ENCODE measurements at regions not wholly inside any gene's neighbourhood (a gene's known extent, or its start where the extent isn't known, plus 50 kb on each side); places are given as distances from the start of the nearest gene placed in this dataset.
"Not testable (repeated sequence)": the region's sequence is repeated elsewhere in the genome, so short reads cannot be mapped to it uniquely, and the experiment has no call there.

DNA sequence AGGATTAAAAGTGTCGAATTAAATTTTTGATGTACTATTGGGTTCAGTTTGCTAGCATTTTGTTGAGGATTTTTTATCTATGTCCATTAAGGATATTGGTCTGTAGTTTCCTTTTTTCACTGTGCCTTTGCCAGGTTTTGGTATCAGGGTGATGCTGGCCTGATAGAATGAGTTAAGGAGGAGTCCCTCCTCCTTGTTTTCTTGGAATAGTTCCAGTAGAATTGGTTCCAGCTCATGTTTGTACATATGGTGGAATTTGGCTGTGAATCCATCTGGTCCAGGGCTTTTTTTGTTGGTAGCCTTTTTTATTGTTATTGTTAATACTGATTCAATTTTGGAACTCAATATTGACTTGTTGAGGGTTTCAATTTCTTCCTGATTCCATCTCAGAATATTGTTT, 141.8 kb downstream of the SIM1 start:
- FAIRE-seq, result no peak

DNA sequence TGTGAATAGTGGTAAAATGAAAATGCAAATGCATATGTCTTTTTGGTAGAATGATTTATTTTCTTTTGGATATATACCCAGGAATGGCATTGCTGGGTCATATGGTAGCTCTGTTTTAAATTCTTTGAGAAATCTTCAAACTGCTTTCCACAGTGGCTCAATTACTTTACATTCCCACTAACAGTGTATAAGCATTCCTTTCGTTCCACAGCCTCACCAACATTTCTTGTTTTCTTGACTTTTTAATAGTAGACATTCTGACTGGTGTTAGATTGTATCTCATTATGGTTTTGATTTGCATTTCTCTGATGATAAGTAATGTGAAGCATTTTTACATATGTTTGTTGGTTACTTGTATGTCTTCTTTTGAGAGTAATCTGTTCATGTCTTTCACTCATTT, 144.0 kb downstream of the SIM1 start:
- FAIRE-seq, result peak; percentile 55

DNA sequence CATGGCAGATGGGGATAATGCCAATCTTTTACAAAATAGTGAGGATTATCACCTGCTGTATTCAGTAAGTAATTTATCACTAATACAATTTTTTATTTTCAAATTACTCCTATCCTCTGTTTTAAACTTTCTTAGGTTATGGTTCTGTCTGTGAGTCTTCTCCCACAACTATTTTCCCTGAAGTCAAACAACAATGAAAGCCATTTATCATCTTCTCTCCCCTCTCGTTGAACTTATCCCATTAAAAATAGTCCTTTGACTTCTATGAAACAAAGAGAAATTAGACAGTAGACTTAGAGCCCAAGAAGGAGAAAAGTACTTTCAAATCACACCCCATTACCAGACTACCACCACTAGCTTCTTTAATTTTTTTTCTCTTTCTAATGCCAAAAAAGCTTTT, 147.7 kb downstream of the SIM1 start:
- no peak for FAIRE-seq

DNA sequence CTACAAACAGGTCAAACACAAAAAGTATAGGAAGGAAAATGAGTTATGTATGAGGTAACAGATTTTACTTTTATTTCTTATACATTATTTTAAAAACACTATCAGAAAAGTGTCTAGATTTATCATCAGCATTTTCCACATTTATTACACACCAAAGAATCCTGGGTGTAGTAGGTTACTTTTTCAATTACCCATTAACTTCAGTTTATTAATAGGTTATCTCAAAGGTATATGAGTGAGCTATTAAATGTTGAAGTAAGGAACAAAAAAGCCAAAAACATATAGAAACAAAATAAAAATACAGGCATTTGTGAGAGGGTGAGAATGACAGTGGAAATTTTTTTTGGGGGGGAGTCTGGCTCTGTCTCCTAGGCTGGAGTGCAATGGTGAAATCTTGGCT, 150.5 kb downstream of the SIM1 start:
- FAIRE-seq, result no peak

DNA sequence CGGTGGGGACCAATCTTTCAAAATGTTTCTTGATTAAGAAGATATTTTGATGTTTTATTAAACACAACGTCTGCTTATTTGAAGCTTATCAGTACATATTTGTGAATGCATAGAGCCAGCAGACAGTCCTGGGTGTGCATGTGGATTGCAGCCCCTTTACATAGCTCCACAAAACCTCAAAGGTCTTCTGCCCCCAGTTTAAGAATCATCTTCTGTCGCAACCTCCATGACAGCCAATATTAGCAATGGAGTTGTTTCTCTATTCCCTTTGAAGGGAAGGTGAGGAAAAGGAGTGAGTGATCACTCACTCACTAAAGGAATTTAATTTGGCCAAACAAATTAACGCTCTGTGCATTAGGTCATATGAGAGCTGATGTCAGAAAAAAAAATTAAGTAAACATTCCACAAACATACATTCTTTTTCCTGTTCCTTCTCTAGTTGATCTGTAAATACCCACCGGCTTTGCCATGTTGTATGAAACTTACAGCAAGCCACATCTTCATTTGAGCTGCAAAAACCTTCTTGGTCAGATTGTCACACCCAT, 152.9 kb downstream of the SIM1 start:
- no peak for FAIRE-seq

DNA sequence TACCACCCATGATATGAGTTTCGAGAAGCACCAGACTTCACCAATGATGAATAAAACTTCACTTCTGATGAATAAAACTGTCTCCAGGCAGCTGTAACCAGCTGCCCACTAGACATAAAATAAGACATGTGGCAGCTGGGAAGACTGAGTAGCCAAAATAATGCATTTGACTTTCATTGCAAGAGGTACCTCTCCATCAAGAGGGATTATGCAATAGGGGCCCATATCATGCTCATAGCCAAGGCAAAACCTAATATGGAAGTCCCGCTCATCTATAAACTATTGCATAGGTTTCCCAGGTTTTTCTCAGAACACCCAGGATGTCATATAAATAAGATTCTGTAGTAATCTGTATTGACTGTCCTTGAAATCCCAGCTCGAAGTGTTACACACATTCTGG, 155.5 kb downstream of the SIM1 start:
- no peak for FAIRE-seq

DNA sequence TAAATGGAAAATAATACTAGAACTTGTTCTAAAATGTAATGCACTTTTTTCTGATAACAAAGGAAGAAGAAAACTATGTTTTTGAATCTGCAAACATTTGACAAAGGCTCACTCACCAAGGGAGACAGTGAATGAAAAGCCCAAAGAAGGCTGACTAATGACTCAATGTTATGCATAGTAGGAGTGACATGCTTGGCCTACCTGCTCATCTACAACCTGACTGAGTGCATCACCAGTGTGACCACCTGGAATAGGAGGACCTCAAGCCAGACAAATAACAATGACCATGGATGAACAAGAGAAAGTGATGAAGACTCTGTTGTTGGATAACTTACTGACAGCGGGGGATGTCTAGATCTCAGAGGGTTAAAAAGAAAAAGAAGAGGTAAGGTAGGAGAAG, 157.2 kb downstream of the SIM1 start:
- FAIRE-seq, result no peak

DNA sequence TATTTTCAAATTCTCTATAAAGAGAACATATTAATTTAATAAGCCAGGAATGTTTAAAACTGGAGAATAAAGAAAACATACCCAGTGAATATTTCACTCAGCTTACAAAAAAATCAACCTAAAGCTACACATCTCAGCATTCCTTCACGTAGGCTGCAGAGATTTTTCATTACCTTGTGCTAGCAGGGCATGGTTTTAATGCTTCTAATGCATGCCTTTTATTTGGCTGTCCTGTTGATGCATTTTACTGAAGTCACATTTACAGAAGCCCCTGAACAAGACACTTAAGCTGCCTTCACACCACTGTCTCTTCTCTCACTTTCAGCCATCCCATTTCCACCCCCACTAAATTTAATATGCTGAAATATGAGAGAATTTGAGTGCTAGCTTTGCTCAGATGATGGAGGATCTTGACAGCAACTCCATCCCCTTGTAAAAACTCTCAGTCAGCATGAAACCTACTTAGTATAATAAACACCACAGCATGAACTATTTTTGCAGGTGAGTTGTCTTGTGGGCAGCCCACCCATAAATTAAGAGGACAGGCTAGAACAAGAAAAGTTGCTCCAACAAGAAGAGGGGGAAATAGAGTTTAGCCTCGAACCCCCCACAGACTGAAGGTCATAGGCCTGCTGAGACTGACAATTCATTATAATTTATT, 159.4 kb downstream of the SIM1 start:
- FAIRE-seq, result no peak

DNA sequence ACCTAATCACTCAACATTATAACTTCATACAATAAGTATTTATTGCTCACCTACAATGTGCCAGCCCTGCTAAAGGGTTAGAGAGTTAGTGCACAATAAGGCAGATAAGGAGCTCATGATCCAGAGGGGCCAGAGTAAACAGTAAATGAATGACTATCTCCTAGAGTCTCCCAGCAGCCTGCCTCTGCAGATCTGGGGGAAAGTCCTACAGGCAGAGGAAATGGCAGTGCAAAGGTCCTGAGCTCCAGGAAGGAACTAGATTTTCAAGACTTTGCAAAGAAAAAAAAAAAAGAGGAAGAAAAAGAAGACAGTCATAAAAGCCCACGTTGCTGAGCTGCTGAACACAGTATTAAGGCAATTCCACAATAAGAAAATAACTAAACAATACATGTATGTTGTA, 160.1 kb downstream of the SIM1 start:
- no peak for FAIRE-seq

DNA sequence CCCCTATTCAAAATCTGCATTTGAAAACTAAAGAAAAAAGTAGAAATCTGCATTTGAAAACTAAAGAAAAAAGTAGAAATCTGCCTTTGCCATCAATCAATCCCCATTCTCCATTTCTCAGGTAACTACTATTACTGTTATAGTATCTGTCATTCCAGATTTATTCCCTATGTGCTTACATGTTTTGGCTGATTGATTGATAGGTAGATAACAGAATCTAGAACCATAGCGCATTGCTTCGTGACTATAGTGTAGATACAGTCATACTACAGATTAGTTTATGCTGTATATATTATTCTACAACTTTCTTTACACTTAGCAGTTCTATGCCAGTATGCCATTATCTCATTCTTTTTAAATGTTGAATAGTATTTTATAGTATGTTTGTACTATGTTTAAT, 163.0 kb downstream of the SIM1 start:
- no peak for FAIRE-seq

DNA sequence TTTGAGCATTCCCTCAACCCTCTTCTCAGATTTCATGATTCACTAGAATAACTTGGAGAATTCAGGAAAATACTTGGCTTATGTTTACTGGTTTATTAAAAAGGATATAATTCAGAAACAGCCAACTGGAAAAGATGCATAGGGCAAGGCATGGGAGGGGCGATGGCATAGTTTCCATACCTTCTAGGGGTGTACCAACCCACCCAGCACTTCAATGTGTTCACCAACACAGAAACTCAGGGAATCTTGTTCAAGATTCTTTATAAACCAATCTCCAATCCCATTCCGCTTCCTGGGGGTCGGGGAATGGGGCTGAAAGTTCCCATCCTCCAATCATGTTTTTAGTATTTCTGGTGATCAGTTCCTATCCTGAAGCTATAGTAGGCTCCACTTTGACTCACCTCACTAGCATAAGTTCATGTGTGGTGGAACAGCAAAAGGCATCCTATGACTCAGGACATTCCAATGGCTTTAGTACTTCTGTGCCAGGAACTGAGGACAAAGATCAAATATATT, 164.4 kb downstream of the SIM1 start:
- FAIRE-seq, result no peak

DNA sequence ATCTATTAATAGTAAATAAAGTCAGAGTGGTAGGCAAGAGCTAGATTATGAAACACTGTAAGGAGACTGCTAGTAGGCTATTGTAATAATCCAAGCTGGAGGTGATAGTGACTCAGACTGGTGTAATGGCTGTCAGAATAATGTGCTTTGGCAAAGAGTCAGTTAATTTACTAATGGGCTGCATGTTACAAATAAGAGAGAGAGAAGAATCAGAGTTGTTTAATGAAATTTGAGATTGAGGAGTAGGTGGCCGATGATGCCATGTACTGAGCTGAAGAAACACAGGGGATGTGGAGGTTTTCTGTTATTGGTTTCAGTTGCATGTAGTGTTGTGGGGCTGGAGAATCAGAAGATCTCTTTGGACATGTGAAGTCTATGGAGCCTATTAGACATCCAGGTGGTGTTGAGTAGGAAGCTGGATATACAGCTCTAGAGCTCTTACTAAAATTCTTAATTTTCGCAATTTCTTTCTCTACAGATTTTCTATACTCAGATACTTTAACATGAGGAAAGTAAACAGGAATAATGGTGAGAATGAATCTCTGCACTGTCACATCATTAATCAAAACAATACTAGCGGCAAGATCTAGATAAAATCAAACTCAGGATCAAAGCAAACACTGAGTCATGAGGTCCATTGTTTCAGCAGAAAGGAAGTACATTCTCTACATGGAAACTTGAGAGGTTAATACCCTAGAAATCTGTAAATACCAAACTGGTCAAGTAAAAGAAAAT, 167.7 kb downstream of the SIM1 start:
- no peak for FAIRE-seq

DNA sequence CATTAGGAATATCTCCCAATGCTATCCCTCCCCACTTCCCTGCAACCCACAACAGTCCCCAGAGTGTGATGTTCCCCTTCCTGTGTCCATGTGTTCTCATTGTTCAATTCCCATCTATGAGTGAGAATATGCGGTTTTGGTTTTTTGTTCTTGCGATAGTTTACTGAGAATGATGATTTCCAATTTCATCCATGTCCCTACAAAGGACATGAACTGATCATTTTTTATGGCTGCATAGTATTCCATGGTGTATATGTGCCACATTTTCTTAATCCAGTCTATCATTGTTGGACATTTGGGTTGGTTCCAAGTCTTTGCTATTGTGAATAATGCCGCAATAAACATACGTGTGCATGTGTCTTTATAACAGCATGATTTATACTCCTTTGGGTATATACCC, 169.5 kb downstream of the SIM1 start:
- FAIRE-seq, result not testable (repeated sequence)

DNA sequence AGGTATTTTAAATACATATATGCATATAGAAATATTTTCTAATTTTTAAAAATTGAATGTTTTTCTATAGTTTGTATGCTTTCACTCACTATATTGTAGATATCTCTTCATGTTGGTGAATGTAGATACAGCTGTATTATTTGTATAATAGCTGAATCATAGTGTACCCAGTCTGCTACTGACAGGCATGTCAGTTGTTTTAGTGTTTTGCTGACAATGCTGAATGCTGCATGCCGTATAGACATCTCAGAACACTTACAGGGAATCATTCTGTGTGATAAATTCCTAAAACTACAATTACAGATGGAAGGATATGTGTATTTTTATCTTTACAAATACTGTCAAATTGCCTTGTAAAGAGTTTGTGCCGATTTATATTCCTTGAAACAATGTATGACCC, 175.4 kb downstream of the SIM1 start:
- no peak for FAIRE-seq

DNA sequence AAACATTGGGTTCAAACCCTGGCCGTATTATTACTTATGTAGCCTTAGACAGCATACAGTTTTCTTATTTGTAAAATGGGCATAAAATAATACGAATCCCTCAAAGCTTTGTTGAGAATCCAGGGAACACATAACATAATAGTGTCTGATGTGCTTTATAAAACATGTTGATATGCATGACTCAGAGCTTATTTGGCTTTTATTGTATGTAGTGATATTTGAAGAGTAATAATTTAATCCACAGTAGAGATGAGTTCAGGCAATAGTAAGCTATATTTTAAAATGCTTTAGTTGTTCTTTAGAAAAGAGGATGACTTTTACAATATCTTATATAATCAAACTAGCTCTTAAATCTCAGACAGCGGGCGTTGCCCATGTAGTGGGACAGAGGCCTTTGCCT, 176.4 kb downstream of the SIM1 start:
- FAIRE-seq, result no peak

DNA sequence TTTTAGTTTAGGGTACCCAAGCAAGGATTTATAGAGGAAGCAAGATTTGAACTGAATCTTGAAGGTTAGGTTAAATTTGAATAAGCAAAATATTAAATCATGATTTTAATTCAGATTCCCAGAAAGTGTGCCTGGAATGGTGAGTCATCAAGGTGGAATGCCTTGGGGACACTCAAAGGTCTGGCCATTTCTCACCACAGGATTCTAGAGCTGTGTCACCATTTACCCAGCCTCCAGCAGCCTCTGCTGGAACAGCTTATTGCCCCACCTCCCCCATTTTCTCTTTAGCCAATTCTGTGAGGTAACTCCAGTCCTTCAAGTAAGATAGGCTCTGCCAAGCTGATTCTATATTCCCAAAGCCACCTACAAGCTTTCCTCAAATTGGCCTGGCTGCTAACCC, 181.4 kb downstream of the SIM1 start:
- no peak for FAIRE-seq

DNA sequence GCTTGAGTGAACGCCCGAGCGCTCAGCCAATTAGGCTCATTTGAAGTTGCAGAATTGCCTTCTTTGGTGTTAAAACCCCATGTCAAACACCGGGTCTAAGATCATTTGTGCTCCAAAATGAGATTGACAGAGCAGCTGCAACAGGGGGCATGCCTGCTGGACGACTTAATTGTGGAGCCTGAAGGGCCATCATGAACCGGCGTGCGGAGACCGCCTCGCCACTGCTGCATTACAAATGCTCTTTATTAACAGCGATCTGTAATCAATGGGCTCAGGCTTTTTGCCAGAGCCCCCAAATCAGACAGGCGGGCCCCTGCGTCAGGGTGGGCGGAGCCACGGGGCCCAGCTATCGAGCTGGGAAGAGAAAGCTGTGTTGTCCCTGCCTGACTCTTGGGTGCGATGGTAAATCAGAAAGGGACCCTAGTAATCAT, 183.2 kb downstream of the SIM1 start:
- FAIRE-seq, result no peak

DNA sequence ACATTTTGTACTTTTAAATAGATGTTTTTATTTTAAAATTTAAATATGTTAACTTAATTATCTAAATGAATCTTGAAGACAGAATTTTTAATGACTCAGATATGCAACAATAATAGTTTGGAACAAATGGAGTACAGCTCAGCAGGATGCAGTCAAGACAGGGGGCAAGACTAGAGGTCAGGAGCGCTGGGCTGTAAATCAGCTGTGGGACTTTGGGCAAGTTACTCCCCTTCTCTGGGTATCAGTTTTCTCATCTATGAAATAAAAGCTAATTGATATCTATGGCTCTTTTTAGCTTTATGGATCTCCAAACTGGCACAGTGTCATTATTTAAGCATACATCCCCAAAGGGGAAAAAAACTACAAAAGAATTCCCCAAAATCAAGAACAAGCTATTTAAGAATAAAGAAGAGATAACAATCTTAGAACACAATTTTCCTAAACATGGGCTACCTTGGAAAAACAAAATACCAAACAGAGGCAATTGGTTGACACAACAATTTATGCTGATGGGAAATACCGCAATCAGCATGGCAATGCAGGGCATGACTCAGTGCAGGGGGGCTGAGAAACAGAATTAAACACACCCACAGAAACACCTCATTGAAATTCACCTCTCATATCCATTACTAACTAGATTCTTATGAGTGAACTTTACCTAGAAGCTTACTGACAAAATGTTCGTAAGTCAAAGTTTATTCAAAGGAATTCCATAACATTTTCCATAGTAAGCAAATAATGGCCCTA, 188.2 kb downstream of the SIM1 start:
- no peak for FAIRE-seq

DNA sequence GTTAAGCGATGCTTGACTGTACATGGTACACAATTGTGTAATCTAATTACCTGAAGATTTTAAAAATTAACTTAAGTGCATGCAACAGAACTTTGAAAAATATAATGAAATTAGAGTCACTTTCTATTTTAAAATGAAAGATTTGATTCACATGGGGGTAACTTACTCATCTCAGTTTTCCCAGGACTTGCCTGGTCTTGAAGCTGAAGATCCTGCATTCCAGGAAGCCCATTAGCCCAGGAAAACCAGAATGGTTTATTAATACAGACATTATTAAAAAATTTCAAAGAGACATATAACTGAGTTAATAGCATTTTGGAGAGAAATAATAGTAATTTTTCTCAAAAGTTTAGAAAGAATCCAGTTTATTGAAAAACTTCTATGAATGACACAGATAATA, 190.6 kb downstream of the SIM1 start:
- no peak for FAIRE-seq

DNA sequence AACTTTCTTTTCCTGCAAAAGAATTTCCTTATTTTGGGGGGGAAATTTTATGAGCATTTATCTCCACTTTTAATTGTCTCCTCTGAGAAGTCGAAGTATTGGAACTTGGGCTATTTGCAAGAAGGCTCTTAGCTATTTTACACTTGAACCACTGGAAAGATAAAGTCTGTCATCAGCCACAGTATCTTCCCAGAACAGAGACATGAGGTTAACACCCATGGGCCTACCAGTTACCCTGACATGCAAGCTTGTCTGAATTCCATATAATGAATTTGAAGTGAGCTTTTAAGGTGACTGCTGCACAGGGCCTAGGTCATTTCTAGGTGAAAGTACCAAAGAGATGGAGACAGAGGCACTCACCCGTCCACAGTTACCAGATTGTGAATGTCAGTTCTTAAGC, 193.1 kb downstream of the SIM1 start:
- FAIRE-seq, result no peak

DNA sequence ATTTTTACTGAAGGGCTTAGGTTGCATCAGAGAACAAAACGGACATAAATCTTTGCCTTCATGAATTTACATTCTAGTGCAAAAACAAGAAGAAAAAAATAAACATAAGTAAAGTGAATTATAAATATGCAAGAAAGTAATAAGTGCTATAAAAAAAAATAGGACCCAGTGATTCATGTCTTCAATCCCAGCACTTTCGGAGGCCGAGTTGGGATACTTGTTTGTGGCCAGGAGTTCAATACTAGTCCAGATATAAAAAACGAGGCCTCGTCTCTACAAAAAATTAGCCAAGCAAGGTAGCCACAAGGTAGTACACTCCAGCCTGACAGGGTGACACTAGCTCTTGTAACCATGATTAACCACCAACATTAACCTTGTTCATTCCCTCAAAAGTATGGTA, 193.5 kb downstream of the SIM1 start:
- FAIRE-seq, result no peak

DNA sequence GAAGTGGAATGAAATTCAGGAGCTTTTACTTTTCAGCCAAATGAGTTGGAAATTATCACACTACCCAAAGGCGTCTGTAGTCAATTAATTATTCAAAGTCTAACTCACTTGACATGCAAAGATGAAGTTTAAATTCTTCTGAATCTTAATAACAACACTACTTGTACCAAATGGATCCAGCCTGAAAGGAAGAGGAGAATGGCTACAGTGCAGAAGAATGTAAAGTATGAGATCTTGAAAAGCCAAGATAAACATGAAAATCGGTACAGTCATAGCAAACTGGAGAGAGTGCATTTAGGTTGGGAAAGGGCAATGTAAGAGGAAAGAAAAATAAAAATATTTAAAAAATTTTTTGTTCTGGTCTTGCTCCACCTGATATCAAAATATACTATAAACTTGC, 195.5 kb downstream of the SIM1 start:
- no peak for FAIRE-seq

DNA sequence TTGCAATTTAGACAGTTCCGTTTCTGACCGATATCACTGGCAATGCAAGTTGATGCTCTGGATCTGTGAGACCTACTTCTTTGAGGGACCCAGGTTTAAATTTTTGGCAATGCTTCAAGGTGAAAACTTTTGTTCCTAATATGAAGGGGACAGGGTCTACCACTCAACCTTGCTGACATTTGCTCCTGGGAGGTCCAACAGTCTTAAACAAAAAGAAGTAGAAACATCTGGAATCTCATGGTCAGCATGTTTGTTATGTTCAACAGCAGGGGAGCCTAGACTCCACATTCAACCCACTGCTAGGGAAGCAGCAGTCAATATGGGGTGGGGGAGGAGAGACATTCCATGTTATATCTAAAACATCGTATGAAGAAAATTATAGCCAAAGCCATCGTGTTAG, 196.4 kb downstream of the SIM1 start:
- no peak for FAIRE-seq

DNA sequence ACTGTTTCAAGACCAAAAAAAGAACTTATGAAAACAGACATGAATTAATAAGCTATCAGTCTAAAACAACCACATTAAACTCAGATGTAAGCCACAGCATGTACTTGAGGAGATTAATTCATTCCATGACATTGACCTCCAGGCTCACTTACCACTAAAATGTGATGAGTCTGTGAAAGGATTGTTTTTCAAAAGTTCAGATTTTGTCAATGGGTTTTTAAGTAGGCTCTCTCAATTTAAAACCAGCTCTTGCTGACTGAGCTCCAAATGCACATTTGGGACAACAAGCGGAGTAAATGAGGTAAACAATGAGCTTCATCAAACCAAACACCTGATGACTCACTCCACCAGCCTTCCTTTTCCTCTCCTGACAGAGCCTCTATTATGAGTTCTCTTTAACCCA, 197.0 kb downstream of the SIM1 start:
- no peak for FAIRE-seq

Data from colon (tissue), 2 donors.